ENCODE measurements at regions not wholly inside any gene's neighbourhood (a gene's known extent, or its start where the extent isn't known, plus 50 kb on each side); places are given as distances from the start of the nearest gene placed in this dataset.
"Not testable (repeated sequence)": the region's sequence is repeated elsewhere in the genome, so short reads cannot be mapped to it uniquely, and the experiment has no call there.

GRCh38 chr12:20000229-20000849 lies 368.0 kb upstream of the PDE3A start:
- peak; percentile 26 for DNase-seq

GRCh38 chr12:20003252-20003651 lies 365.1 kb upstream of the PDE3A start:
- no peak for DNase-seq

- no peak for DNase-seq
Measured at GRCh38 chr12:20004952-20005351, 363.4 kb upstream of the PDE3A start.

GRCh38 chr12:20006871-20007730 lies 361.2 kb upstream of the PDE3A start:
- no peak for DNase-seq

- DNase-seq, result not testable (repeated sequence)
Measured at GRCh38 chr12:20009965-20010364, 358.4 kb upstream of the PDE3A start.

- no peak for DNase-seq
Measured at GRCh38 chr12:20011200-20011599, 357.1 kb upstream of the PDE3A start.

GRCh38 chr12:20017802-20018201 lies 350.5 kb upstream of the PDE3A start:
- DNase-seq, result no peak

- DNase-seq, result no peak
Measured at GRCh38 chr12:20018406-20018805, 349.9 kb upstream of the PDE3A start.

- DNase-seq, result no peak
Measured at GRCh38 chr12:20024194-20024593, 344.1 kb upstream of the PDE3A start.

- no peak for DNase-seq
Measured at GRCh38 chr12:20028033-20028432, 340.3 kb upstream of the PDE3A start.

GRCh38 chr12:20030826-20031225 lies 337.5 kb upstream of the PDE3A start:
- no peak for DNase-seq

GRCh38 chr12:20039562-20039961 lies 328.8 kb upstream of the PDE3A start:
- no peak for DNase-seq

GRCh38 chr12:20040184-20040583 lies 328.2 kb upstream of the PDE3A start:
- no peak for DNase-seq

GRCh38 chr12:20040831-20041230 lies 327.5 kb upstream of the PDE3A start:
- no peak for DNase-seq

- no peak for DNase-seq
Measured at GRCh38 chr12:20044351-20044750, 324.0 kb upstream of the PDE3A start.

- DNase-seq, result no peak
Measured at GRCh38 chr12:20044846-20045245, 323.5 kb upstream of the PDE3A start.

GRCh38 chr12:20047901-20048300 lies 320.4 kb upstream of the PDE3A start:
- DNase-seq, result no peak

GRCh38 chr12:20050221-20050620 lies 318.1 kb upstream of the PDE3A start:
- DNase-seq, result peak; percentile 11

- no peak for DNase-seq
Measured at GRCh38 chr12:20053782-20054181, 314.6 kb upstream of the PDE3A start.

- DNase-seq, result no peak
Measured at GRCh38 chr12:20055856-20056255, 312.5 kb upstream of the PDE3A start.

GRCh38 chr12:20057398-20057797 lies 310.9 kb upstream of the PDE3A start:
- DNase-seq, result no peak

GRCh38 chr12:20063116-20063515 lies 305.2 kb upstream of the PDE3A start:
- DNase-seq, result no peak

GRCh38 chr12:20077618-20078017 lies 290.7 kb upstream of the PDE3A start:
- no peak for DNase-seq

- no peak for DNase-seq
Measured at GRCh38 chr12:20089077-20089476, 279.3 kb upstream of the PDE3A start.
